HL-60 (cell line): ENCODE measurements at regions not wholly inside any gene's neighbourhood (a gene's known extent, or its start where the extent isn't known, plus 50 kb on each side); places are given as distances from the start of the nearest gene placed in this dataset.
"Not testable (repeated sequence)": the region's sequence is repeated elsewhere in the genome, so short reads cannot be mapped to it uniquely, and the experiment has no call there.

ENCODE experiments used
- DNase-seq, 2 experiments: peaks; one replicate each; pipeline ENCODE4 v3.0.0-alpha.2; 2010 to 2020; ENCODE audit warnings: low read depth in 1 of 2, low spot score in 1 of 2
- H3K27ac ChIP-seq: fragments of 250-450 bp; sonication (Bioruptor Pico); replicated peaks from 2 replicates; pipeline ENCODE4 v1.5.1; 2020; ENCODE audit warnings: mild to moderate bottlenecking, moderate library complexity
- H3K27me3 ChIP-seq: fragments of 250-450 bp; sonication (Bioruptor Pico); 2 replicates; pipeline ENCODE4 v1.5.1; 2021; ENCODE audit warnings: mild to moderate bottlenecking, moderate library complexity; ENCODE audit not compliant: insufficient read depth, poor library complexity, severe bottlenecking
- H3K4me3 ChIP-seq: replicated peaks from 2 replicates; pipeline ENCODE4 v1.5.1; 2011; ENCODE audit warnings: mild to moderate bottlenecking, control low read depth, low read length; ENCODE audit not compliant: insufficient read depth
- CTCF ChIP-seq: IDR thresholded peaks from one replicate; pipeline ENCODE4 v1.5.1; 2011; ENCODE audit warnings: low read length, control low read depth, inconsistent platforms; ENCODE audit not compliant: insufficient read depth
- GABPA ChIP-seq: IDR thresholded peaks from 2 replicates; pipeline ENCODE4 v1.6.1; 2012; ENCODE audit warnings: low read depth
- POLR2AphosphoS5 ChIP-seq: IDR thresholded peaks from 2 replicates; pipeline ENCODE4 v1.6.1; 2012; ENCODE audit warnings: low read depth
- SPI1 ChIP-seq: IDR thresholded peaks from 2 replicates; pipeline ENCODE4 v1.6.1; 2012; ENCODE audit warnings: low read depth, mild to moderate bottlenecking, borderline replicate concordance
- TF ChIP-seq, protein P1 (sequence below): IDR thresholded peaks from 2 replicates; pipeline ENCODE4 v1.6.1; 2012; ENCODE audit warnings: low read depth; ENCODE audit not compliant: insufficient replicate concordance

GRCh38 chr10:64346389-64346788 lies 825.2 kb downstream of the REEP3 start:
- no peaks in the 10 kb centered on the region for H3K27me3 ChIP-seq
- DNase-seq = no peak
- H3K4me3 ChIP-seq = no peak overlapping the region
- H3K27ac ChIP-seq = no peak overlapping the region
- TF ChIP-seq, protein P1, sequence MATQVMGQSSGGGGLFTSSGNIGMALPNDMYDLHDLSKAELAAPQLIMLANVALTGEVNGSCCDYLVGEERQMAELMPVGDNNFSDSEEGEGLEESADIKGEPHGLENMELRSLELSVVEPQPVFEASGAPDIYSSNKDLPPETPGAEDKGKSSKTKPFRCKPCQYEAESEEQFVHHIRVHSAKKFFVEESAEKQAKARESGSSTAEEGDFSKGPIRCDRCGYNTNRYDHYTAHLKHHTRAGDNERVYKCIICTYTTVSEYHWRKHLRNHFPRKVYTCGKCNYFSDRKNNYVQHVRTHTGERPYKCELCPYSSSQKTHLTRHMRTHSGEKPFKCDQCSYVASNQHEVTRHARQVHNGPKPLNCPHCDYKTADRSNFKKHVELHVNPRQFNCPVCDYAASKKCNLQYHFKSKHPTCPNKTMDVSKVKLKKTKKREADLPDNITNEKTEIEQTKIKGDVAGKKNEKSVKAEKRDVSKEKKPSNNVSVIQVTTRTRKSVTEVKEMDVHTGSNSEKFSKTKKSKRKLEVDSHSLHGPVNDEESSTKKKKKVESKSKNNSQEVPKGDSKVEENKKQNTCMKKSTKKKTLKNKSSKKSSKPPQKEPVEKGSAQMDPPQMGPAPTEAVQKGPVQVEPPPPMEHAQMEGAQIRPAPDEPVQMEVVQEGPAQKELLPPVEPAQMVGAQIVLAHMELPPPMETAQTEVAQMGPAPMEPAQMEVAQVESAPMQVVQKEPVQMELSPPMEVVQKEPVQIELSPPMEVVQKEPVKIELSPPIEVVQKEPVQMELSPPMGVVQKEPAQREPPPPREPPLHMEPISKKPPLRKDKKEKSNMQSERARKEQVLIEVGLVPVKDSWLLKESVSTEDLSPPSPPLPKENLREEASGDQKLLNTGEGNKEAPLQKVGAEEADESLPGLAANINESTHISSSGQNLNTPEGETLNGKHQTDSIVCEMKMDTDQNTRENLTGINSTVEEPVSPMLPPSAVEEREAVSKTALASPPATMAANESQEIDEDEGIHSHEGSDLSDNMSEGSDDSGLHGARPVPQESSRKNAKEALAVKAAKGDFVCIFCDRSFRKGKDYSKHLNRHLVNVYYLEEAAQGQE = no peak
- TF ChIP-seq GABPA (no peak), POLR2AphosphoS5 (no peak), SPI1 (no peak), CTCF (no peak)

DNA sequence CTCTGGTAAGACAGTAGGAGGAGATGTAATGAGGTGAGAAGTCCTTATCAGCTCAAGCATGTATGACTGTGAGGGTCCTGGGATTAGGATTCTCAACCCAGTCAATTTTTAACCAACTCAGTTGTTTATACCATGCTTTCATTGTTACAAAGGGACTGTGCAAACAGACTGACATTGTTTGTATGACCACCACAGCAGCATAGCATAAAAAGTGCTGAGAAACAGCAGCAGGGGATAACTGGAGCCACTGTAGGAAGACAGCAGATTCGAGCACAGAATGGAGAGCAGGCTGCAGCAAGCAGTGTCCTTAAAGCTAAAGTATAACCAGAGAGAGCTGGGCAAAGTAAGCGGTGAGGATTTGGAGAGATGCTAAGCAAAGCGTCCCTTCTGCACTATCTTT lies 829.5 kb downstream of the REEP3 start:
- DNase-seq = no peak
- no peak overlapping the region for H3K4me3 ChIP-seq
- H3K27me3 ChIP-seq = no peaks in the 10 kb centered on the region
- TF ChIP-seq POLR2AphosphoS5 (no peak), CTCF (no peak), GABPA (no peak), SPI1 (no peak)
- TF ChIP-seq, protein P1 = no peak
- no peak overlapping the region for H3K27ac ChIP-seq

DNA sequence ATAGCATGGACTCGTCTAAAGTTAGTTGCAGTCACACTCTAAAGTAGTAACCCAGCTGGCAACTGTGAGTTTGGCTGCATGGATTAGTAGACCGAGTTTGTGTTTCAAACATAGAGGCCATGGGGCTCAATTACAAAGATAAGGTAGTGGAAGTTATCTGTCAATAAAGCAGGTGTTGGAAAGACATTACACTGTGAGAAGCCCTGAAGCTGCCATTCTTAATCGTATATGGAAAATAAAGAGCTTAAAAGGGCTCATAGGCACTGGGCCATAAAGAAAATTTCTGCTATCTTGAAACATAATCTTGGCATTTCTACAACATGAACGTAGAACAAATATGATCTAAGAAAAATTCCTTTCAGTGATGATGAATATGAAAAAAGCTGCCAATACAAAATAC lies 837.7 kb downstream of the REEP3 start:
- no peak overlapping the region for H3K27ac ChIP-seq
- DNase-seq = no peak
- TF ChIP-seq, protein P1 = no peak
- TF ChIP-seq POLR2AphosphoS5 = no peak
- TF ChIP-seq SPI1 = no peak
- no peak for TF ChIP-seq GABPA
- TF ChIP-seq CTCF = no peak
- H3K4me3 ChIP-seq = no peak overlapping the region
- H3K27me3 ChIP-seq = no peaks in the 10 kb centered on the region

DNA sequence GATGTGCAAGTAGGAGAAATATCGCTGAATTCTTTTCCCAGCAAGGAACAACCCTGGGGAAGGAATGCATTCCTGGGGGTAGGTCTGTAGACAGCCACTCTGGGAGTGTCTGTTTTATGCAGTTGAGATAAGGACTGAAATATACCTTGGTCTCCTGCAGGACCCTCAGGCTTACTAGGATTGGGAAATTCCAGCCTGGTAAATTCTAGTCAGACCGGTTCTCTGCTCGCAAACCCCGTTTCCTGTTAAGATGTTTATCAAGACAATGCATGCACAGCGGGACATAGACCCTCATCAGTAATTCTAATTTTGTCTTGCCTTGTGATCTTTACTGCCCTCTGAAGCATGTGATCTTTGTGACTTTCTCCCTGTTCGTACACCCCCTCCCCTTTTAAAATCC lies 839.0 kb downstream of the REEP3 start:
- not testable (repeated sequence) for H3K27me3 ChIP-seq, H3K27ac ChIP-seq, DNase-seq, H3K4me3 ChIP-seq
